Stimulated activated CD8-positive, alpha-beta memory T cell treated with anti-CD3 and anti-CD28 coated beads, Interleukin-7, amount 100 ng/mL, for 48 hours (primary cell): ENCODE measurements at regions not wholly inside any gene's neighbourhood (a gene's known extent, or its start where the extent isn't known, plus 50 kb on each side); places are given as distances from the start of the nearest gene placed in this dataset.

Source experiments
- DNase-seq, 2 donors: peaks; one replicate each; pipeline ENCODE4 v3.0.0-alpha.2; 2020; ENCODE audit warnings: low read depth in 1 of 2; ENCODE audit errors: extremely low read depth in 1 of 2

- no peak for DNase-seq
Measured at GRCh38 chr5:125750147-125750860, 672.9 kb upstream of the GRAMD2B start.

GRCh38 chr5:125750861-125751186 lies 672.4 kb upstream of the GRAMD2B start:
- no peak for DNase-seq

GRCh38 chr5:125756456-125756855 lies 666.8 kb upstream of the GRAMD2B start:
- DNase-seq: no peak

- DNase-seq: no peak
Measured at GRCh38 chr5:125766706-125767105, 656.5 kb upstream of the GRAMD2B start.

DNA sequence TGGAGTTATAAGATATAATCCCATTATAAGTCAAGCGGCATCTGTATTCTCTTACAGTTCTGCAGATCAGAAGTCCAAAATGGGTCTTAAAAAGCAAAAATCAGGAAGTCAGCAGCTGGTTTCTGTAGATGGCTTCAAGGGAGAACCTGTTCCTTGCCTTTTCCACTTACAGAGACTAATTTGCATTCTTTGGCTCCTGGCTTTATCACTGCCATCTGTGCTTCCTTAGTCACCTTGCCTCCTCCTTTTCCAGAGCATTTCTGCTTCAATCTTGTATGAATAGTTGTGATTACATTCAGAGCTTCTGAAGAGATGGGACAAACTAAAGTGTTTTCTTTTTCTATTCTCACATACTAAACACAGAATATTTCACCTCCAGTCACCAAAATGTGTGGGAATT lies 647.3 kb upstream of the GRAMD2B start:
- DNase-seq: no peak

GRCh38 chr5:125776656-125777139 lies 646.5 kb upstream of the GRAMD2B start:
- DNase-seq: no peak

- DNase-seq: no peak
Measured at GRCh38 chr5:125778791-125779190, 644.4 kb upstream of the GRAMD2B start.

DNA sequence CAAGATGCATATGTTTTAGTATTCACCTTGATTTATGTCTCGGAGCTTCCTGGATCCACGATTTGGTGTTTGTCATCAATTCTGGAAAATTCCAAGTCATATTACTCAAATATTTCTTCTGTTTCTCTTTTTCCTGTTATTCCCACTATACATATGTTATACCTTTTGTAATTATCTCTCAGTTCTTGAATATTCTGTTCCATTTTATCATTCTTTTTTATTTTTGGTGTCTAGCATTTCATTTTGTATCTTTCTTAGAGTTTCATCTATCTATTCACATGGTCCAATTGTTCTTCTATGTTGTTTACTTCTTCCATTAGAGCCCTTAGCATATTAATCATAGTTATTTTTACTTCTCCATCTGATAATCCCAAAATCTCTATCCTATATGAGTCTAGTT lies 637.8 kb upstream of the GRAMD2B start:
- no peak for DNase-seq

GRCh38 chr5:125786021-125786420 lies 637.2 kb upstream of the GRAMD2B start:
- no peak for DNase-seq

- DNase-seq: no peak
Measured at GRCh38 chr5:125793470-125793869, 629.7 kb upstream of the GRAMD2B start.

- no peak for DNase-seq
Measured at GRCh38 chr5:125794922-125795321, 628.3 kb upstream of the GRAMD2B start.

DNA sequence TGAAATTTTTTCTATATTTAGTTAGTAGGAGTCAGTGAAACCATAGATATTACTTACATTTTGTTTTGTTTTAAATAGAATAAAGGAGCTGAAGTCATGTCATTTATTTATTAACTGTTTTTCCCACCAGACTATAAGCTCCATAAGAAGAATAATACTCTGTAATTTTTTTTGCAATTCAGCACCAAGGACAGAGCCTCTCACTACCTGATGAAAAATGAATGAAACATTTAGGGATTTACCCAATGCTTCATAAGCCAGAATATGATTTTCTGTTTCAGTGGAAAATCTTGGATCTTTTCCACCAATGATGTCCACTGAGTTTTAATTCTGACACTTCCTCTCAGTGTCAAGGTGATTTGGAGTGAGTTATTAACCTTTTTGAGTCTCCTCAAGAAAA lies 624.9 kb upstream of the GRAMD2B start:
- DNase-seq: no peak

DNA sequence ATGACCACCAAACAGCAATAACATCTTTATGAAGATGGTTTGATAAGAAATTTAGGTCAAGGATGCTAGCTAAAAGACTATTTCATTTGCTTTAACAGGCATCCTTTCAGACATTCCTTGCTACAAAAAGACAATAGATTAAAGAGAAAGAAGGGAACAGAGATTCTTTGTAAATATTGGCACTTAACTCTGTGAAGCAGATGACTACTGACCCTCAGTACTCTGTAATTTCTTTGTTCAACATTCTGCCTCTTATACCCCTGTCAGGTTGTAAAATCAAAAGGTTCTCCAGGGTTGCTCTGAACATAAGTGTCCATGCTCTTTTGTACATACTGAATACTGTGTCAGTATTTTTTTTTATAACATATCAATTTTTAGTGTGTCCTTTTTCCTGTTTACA lies 610.6 kb upstream of the GRAMD2B start:
- DNase-seq: no peak

DNA sequence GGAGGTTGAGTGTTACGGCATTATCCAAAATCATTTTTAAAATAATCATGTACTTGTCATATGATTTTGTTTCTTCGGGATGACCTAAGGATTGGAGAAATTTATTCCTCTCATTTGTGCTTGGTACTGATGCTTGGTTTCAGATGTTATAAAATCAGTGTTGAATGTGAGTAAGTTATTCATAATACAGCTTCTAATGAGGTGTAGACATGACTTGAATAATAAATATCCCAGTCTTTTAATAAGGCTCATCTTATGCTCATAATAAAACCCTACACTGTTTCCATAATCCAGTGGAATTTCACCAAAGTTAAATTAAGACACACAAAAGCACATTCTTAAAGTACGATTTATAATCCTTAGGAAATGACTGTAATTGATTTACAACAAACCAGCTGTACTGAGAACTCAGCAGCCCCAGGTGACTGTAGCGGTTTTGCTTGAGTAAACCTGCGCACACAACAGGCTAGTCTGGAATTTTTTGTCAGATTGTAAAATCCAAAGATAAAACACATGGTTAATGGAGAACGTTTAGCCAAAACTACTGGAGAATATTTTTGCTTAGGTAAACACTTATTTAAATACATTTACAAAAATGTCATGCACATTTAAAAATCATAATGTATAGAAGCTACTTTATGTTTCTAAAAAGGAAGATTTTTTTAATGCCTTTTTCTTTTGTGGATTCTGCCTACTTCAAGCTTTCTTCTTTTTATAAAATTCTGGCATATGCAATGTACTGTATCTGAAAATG lies 609.8 kb upstream of the GRAMD2B start:
- no peak for DNase-seq

GRCh38 chr5:125814119-125814518 lies 609.1 kb upstream of the GRAMD2B start:
- DNase-seq: no peak

- DNase-seq: no peak
Measured at GRCh38 chr5:125823572-125823971, 599.6 kb upstream of the GRAMD2B start.

GRCh38 chr5:125826214-125826613 lies 597.0 kb upstream of the GRAMD2B start:
- no peak for DNase-seq

DNA sequence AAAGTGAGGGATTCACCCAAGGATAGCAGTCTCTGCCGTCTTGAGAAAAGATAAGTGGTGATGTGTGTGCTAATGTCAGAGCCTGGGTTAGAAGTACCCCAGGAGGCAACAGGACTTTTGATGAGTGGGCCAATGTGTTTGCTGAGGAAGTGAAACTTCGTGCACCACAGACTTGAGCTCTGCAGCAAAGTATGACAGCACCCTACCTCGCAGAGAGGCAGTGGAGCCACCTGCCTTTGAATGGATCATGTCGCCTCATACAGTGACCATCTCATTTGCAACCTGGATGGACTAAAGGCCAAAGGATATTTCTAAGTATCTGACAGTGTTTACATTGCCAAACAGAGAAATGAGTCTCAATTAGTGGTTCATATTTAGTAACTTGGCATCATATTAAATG lies 593.9 kb upstream of the GRAMD2B start:
- DNase-seq: no peak

GRCh38 chr5:125833398-125833797 lies 589.8 kb upstream of the GRAMD2B start:
- no peak for DNase-seq

DNA sequence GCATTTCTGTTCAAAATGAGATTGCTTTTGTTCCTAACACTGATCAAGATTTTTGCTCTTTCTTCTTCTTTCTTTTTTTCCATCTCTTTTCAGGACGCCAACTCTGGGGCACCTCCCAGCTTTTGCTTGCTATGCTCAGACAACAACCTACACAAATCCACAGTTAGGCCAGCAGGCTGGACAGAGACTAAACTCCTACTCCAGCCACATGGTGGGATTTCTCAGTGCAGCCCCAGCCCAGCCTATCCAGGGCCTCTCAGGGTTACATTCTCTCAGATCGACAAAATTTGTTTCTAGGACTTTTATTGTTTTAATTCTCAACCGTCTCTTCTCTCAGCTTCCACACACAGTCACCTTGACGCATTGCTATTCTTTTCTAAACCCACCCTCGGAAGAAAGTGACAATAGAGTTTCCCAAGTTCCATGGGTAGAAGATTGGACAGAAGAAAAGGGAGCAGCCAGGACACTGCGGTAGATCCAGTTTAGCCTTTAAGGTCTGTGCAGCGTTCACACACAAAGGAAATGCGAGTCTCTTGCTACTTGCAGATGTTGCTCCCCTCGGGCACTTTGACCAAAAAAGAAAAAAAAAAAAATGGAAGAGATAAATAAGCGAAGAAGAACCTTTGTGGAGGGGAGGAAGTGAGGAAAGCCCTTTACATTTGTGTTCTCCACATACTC lies 588.6 kb upstream of the GRAMD2B start:
- DNase-seq: no peak

DNA sequence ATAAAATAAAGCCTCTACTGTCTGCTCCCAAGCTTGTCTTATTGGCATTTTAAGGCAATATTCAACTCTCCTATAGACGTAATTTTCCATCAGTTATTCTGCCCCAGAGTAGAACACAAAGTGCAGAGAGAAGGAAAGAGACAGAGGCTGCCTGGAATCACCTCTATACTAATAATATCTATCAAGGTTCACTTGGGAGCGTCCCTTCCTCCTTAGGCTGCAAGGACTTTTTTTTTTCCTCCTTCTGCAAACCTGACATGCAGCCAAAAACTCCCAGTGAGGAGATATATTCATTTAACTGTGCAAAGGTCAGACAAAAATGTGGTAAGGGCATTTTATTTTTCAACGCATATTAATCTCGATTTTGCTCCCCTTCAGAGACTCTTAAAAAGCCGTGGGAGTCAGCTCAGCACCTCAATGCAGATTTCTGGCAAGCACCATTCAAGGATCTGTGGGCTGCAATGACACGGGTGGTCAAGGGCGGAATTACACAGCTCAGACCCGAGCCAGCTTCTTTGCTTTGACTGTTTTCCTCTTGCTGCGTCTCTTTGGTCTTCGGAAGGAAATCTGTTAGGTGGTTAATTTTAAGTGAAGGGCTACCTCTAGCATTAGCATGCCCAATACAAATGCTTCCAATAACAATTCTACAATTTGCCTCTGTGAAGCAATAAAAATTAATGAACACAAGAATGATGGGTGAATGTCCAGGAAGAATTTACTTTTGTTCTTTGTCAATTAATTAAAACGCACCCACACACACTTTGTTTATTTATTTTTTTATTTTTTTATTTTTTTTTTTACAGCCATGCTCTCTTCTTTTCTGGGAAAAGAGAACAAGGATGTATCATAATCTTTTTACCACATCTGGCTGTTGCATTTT lies 587.7 kb upstream of the GRAMD2B start:
- DNase-seq: no peak
